BJ (cell line): ENCODE measurements at regions not wholly inside any gene's neighbourhood (a gene's known extent, or its start where the extent isn't known, plus 50 kb on each side); places are given as distances from the start of the nearest gene placed in this dataset.

Experiments used
- CTCF ChIA-PET: fragments of 350-600 bp; formaldehyde crosslinking; extraction: SDS; loops from one replicate; lab custom pipeline; 2021; ENCODE audit warnings: antibody characterized with exemption, inconsistent platforms; lab: Yijun Ruan, JAX
- POLR2A ChIA-PET: fragments of 300-600 bp; sonication (Branson Sonifier 250); formaldehyde crosslinking; extraction: SDS; loops from one replicate; lab custom pipeline; 2021; ENCODE audit warnings: antibody characterized with exemption; lab: Charles Lee
- DNase-seq: peaks from one replicate; pipeline ENCODE4 v3.0.0-alpha.2; 2011; ENCODE audit warnings: low read depth
- H3K27me3 ChIP-seq: 2 replicates; pipeline ENCODE4 v1.6.0; 2011; ENCODE audit warnings: low read length; ENCODE audit not compliant: control insufficient read depth, insufficient read depth
- H3K36me3 ChIP-seq: 2 replicates; pipeline ENCODE4 v1.5.1; 2011; ENCODE audit warnings: low read length; ENCODE audit not compliant: control insufficient read depth, insufficient read depth
- H3K4me3 ChIP-seq: 2 replicates; pipeline ENCODE4 v1.5.1; 2011; ENCODE audit warnings: low read depth, mild to moderate bottlenecking, control low read depth, low read length
- TF ChIP-seq, protein P1 (sequence below): IDR thresholded peaks from 2 replicates; pipeline ENCODE4 v1.5.1; 2011; ENCODE audit warnings: low read depth, mild to moderate bottlenecking, control low read depth, inconsistent platforms, low read length, moderate library complexity; ENCODE audit not compliant: insufficient read depth

DNA sequence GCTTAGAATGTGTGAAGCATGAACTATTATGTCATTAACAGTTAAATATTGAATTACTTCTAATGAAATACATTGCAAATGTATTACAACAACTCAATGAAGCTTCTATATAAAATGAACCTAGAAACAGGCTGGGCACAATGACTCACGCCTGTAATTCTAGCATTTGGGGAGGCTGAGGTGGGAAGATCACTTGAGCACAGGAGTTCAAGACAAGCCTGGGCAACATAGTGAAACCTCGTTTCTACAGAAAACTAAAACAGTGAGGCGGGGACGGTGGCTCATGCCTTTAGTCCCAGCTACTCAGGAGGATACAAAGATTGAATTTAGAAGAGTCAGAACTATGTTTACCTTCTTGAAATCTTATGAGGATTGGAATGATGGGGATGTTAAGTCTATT, 505.1 kb downstream of the SLITRK5 start:
- ChIA-PET CTCF (no interaction called here), POLR2A (no interaction called here)
- Histone ChIP-seq H3K36me3 (no peaks in the 10 kb centered on the region), H3K4me3 (no peak overlapping the region), H3K27me3 (no peaks in the 10 kb centered on the region)
- TF ChIP-seq, protein P1, sequence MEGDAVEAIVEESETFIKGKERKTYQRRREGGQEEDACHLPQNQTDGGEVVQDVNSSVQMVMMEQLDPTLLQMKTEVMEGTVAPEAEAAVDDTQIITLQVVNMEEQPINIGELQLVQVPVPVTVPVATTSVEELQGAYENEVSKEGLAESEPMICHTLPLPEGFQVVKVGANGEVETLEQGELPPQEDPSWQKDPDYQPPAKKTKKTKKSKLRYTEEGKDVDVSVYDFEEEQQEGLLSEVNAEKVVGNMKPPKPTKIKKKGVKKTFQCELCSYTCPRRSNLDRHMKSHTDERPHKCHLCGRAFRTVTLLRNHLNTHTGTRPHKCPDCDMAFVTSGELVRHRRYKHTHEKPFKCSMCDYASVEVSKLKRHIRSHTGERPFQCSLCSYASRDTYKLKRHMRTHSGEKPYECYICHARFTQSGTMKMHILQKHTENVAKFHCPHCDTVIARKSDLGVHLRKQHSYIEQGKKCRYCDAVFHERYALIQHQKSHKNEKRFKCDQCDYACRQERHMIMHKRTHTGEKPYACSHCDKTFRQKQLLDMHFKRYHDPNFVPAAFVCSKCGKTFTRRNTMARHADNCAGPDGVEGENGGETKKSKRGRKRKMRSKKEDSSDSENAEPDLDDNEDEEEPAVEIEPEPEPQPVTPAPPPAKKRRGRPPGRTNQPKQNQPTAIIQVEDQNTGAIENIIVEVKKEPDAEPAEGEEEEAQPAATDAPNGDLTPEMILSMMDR: no peak
- DNase-seq: no peak

DNA sequence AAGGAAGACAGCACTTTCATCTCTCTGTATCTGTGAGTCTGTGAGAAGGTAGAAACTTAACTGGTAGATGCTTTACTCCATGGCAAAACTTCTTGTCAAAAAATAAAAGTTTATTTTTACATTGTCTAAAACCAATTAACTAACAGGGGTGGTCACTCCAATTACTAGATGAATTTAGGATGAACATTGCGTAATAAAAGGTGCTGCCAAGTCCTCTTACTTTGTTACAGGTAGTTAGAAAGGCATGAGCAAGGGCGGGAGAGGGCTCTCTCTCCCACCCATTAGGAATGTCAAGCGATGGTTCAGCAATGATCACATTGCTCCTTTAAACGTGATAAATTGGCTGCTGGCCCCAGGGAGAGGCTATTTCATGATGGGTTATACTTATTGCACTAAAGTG, 512.3 kb downstream of the SLITRK5 start:
- Histone ChIP-seq H3K4me3 (no peak overlapping the region), H3K36me3 (no peaks in the 10 kb centered on the region), H3K27me3 (no peaks in the 10 kb centered on the region)
- ChIA-PET CTCF (no interaction called here), POLR2A (no interaction called here)
- no peak for DNase-seq
- TF ChIP-seq, protein P1: no peak

GRCh38 chr13:88188986-88189385, 517.8 kb downstream of the SLITRK5 start:
- no peak for DNase-seq
- H3K4me3 ChIP-seq: no peak overlapping the region
- no peaks in the 10 kb centered on the region for H3K27me3 ChIP-seq
- CTCF ChIA-PET: interaction anchor here (0.7 kb wide), 1 partner anchor 10 kb away, joined by 3 read pairs; no protein-coding TSS in a partner anchor
- TF ChIP-seq, protein P1: no peak
- POLR2A ChIA-PET: no interaction called here
- no peaks in the 10 kb centered on the region for H3K36me3 ChIP-seq

DNA sequence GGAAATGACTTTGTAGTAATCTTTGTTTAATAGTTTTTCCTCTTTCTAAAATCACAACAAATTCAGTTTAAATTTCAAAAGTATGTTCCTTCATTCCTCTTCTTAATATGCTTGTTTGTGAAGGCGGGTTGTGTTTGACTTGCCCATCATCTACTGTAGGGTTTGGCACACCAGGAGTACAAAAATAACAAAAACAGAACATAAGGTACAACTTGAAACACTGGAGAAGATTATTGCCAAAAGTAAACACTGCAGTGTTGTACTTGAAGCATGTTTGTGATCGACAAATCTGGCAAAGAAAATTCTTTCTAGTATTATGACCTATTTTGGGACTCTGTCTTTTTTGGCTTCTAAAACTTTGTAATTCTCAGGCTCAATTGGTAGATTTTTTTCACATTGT, 518.6 kb downstream of the SLITRK5 start:
- Histone ChIP-seq H3K4me3 (no peak overlapping the region), H3K27me3 (no peaks in the 10 kb centered on the region), H3K36me3 (no peaks in the 10 kb centered on the region)
- no peak for DNase-seq
- ChIA-PET CTCF (no interaction called here), POLR2A (no interaction called here)
- TF ChIP-seq, protein P1: no peak

DNA sequence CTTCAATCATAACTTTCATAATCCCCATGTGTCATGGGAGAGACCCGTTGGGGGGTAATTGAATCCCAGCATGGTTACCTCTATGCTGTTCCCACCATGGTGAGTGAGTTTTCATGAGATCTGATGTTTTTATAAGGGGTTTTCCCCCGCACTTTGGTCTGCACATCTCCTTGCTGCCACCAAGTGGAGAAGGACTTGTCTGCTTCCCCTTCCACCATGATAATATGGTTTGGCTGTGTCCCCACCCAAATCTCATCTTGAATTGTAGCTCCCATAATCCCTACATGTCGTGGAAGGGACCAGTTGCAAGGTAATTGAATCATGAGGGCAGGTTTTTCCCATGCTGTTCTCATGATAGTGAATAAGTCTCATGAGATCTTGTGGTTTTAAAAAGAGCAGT, 524.9 kb downstream of the SLITRK5 start:
- ChIA-PET CTCF (no interaction called here), POLR2A (no interaction called here)
- TF ChIP-seq, protein P1: no peak
- Histone ChIP-seq H3K4me3 (no peak overlapping the region), H3K36me3 (no peaks in the 10 kb centered on the region), H3K27me3 (no peaks in the 10 kb centered on the region)
- no peak for DNase-seq
